ENCODE measurements at regions not wholly inside any gene's neighbourhood (a gene's known extent, or its start where the extent isn't known, plus 50 kb on each side); places are given as distances from the start of the nearest gene placed in this dataset.
"Not testable (repeated sequence)": the region's sequence is repeated elsewhere in the genome, so short reads cannot be mapped to it uniquely, and the experiment has no call there.

DNA sequence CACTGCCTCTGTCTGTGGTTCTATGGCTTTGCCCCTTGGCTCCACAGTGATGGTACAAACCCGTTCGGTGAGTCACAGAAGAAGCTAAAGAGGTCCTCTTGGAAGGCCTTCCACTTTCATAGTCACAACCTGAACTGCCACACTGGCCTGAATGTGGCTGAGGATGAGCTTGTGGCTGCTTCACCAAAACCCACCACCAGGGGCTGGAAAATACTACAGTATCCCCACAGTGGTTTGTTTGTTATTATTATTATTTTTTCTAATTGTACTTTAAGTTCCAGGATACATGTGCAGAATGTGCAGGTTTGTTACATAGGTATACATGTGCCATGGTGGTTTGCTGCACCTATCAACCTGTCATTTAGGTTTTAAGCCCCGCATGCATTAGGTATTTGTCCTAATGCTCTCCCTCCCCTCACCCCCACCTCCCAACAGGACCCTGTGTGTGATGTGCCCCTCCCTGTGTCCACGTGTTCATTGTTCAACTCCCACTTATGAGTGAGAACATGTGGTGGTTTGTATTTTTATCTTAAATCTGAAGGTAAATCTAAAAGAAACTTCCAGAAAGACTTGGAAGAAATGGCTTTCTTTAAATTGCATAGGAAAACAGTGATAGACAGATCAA lies 160.8 kb upstream of the NPSR1 start:
- DNase-seq = no peak

DNA sequence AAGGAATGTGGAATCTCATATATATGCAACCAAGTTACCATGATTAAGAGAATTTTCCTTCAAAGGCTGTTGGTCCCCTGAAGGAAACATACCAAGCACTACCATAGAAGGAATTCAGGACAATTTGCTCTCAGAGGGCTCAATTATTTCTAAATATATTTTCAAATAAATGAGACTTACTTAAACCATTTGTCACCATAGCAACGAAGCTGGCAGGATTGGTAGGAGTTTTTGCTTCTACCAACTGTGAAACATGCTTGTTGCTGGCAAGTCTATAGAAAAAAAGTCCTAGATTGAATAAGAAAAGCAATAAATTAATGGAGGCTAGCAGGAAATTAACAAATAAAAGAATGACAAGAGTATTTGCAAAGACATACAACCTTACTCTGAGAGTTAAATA lies 156.9 kb upstream of the NPSR1 start:
- no peak for DNase-seq

DNA sequence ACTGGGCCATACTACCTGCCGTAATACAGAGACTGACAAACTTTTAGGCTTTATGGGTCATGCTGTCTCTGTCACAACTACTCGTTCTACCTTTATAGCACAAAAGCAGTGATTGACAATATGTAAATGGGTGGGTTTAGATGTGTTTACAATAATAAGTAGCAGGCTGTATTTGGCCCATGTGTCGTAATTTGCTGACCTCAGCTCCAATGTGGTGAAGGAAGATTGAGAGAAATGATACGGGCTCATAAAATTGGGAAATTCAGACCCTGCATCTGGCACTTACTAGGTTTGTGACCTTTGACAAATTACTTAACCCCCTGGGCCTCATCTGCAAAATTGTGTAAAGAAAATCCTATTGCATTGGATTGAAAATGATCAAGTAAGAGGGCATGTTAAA lies 150.8 kb upstream of the NPSR1 start:
- no peak for DNase-seq

DNA sequence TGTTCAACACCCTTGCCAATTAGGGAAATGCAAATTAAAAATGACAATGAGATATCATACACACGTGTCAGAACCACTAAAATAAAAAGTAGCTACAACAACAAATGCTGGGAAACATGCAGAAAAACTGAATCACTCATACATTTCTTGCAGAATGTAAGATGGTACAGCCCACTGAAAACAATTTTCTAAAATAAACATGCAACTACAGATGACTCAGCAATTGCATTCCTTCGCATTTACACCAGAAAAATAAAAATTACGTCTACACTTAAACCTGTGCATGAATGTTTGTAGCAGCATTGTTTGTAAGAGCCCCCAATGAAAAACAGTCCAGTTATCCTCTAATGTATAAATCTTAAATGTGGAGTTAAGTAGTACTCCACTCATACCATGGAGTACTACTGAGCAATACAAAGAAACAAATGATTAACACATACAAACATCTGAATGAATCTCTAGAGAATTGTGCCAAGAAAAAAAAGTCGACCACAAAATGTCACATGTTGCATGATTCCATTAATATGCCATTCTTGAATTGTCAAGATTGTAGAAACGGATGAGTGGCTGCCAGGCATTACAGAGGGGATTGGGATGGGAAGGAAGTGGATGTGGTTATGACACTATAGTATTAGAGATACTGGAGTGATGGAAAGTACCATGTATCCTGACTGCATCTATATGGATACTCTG lies 134.6 kb upstream of the NPSR1 start:
- DNase-seq = no peak

DNA sequence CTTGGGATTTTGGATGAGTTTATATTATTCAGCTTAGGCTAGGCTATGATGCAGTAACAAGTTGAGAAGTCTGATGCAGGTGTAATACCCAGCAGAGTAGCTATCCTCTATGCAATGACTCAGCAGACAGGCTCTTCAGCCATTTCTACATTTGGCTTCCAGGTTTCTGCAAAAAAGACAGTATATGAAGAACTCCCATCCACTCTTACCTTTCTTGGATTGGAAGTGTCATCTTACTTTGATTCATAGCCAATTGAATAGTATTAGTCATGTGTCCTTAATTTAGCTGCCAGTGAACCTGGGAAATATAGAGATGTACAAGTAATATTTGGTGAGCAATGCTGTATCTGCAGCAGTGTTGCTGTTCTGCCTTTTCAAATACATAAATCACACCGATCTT lies 127.8 kb upstream of the NPSR1 start:
- no peak for DNase-seq

DNA sequence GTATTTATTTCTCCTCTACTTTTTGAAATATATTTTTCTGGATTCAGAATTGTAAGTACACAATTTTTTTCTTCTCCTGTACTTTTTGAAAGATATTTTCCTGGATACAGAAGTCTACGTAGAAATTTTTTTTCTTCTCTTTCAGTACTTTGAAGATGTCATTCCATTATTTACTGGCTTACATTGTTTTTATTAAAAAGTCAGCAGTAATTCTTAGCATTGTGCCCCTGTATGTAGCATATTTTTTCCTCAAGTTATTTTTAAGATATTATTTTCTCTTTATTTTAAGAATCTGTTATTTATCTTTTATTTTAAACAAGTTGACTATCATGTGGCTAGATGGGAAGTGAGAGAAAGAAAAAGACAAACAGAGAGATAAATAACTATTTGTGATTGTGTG lies 119.0 kb upstream of the NPSR1 start:
- DNase-seq = no peak

DNA sequence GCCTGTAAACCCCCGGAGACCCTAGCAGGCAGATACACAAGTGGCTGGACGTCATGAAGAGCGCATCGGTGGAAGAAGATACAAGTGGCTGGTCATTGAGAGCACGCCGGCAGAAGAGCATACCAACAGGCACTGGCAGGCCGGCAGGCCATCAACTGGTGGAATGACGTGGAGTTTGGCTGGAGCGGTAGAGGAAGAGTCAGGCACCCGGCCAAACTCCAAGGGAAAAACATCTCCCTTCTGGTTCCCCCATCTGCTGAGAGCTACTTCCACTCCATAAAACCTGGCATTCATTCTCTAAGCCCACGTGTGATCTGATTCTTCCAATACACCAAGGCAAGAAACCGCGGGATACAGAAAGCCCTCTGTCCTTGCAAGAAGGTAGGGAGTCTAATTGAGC lies 113.4 kb upstream of the NPSR1 start:
- DNase-seq = no peak

DNA sequence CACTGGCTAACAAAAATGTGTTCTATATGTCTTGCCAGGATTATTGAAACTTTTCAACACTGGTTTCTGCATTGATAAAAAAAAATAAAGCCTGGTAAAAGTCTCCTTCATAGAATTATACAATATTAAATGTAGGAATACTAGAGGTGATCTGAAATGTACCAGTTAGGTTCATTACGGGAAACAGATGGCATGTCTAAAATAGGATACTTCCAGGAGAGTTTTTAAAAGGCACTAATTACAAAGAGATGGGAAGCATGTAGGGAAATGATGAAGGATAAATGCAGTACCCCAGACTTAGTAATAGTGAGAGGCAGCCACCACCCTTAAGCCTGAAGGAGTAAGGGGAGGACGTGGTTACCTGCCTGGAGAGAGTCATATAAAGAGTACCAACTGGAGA lies 107.0 kb upstream of the NPSR1 start:
- no peak for DNase-seq

DNA sequence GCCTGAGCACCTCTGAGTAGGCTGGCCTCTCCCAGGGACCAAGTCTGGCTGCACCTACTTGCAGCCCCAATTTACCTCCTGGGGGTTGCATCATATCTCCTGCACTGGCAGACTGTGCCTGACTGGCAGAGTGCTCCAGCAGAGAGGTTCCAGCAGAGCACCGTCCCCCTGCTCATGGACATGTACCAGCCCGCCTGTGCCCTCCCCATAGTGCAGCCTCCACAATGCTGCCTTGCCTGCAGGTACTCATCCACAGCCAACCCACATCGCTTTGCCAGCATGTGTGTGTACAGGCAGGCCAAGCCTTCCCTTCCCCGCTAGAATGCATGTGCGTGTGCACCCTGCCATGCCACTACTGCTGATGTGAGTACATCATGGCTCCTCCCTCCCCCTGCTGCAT lies 105.5 kb upstream of the NPSR1 start:
- no peak for DNase-seq

DNA sequence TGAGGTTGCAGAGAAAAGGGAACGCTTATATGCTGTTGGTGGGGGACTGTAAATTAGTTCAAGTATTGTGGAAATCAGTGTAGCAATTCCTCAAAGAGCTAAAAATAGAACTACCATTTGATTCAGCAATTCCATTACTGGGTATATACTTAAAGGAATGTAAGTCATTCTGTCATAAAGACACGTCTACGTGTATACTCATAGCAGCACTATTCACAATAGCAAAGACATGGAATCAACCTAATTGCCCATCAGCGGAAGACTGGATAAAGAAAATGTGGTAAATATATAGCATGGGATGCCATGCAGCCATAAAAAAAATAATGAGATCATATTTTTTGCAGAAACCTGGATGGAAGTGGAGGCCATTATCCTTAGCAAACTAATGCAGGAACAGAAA lies 100.0 kb upstream of the NPSR1 start:
- no peak for DNase-seq

DNA sequence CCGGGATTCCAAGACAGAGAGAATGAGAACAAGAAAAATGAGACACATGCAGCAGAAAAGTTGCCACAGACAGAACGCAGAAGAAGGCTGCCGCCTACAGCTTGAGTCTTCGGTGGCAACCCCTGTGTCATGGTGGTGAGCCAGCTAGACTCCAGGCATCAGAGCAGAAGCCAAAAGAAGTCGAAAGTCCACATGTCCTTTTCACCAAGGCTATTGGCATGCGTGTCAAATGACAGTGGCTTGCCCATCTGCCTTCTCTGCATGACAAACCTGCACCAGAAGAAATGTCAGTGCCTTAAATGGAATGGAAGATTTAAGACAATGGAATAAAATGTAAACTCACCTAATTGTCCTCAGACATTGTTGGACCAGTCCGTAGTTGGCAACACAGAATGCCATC lies 93.9 kb upstream of the NPSR1 start:
- DNase-seq = no peak

DNA sequence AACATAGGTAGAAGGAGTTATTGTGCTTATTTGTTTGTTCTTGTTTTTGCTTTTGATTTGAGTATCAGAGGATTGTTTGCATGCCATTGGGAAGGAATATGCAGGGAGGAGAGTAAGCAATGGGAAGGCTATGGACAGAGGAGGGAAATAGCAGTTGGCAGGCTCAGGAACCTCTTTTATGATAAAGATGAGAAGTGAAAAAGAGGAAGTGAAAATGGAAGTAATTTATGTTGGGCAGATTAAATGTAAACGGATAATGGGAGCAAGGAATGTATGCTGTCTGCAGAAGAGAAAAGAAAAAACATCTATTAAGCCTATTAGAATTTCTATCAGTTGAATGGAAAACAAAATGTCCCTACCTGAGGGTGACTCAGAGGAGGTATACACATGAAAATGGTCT lies 90.1 kb upstream of the NPSR1 start:
- DNase-seq = no peak

DNA sequence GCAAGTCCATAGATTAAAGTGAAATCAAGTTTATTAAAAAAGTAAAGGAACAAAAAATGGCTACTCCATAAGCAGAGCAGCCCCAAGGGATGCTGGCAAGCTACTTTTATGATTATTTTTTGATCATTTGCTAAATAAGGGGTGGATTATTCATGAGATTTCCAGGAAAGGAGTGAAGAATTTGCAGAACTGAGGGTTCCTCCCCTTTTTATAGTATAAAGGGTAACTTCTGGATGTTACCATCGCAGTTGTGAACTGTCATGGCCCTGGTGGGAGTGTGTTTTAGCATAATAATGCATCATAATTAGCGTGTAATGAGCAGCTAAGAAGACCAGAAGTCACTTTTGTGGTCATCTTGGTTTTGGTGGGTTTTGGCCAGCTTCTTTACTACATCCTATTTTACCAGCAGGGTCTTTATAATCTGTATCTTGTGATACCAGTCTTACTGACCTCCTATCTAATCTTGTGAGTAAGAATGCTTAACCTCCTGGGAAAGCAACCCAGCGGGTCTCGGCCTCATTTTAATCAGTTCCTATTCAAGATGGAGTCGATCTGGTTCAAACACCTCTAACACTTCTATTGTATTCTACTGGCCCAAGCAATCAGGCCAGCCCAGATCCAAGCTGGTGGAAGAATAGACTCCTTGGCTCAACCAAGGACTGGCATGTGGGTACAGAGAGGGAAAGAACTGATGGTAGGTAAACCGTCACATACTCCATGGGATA lies 87.9 kb upstream of the NPSR1 start:
- no peak for DNase-seq

DNA sequence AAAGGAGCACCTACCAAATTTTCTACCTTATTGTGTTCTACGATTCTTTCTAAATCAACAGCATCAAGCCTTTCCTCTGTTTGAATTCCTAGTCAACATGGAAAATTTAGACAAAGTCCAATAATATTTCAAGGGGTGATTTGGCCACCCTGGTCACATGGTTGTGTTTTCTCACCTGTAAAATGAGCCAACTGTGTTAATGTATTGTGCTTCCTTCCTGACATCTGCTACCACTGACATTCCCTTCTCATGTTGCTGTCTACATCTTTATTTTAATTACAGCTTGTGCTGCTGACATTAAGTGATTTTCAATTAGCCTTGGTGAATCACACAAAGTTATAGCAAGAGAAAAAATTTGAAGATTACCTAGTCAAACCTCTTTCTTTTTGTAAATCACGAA lies 83.0 kb upstream of the NPSR1 start:
- DNase-seq = no peak

DNA sequence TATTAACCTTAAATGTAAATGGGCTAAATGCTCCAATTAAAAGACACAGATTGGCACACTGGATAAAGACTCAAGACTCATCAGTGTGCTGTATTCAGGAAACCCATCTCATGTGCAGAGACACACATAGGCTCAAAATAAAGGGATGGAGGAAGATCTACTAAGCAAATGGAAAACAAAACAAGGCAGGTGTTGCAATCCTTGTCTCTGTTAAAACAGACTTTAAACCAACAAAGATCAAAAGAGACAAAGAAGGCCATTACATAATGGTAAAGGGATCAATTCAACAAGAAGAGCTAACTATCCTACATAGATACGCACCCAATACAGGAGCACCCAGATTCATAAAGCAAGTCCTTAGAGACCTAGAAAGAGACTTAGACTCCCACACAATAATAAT lies 80.1 kb upstream of the NPSR1 start:
- DNase-seq = not testable (repeated sequence)

DNA sequence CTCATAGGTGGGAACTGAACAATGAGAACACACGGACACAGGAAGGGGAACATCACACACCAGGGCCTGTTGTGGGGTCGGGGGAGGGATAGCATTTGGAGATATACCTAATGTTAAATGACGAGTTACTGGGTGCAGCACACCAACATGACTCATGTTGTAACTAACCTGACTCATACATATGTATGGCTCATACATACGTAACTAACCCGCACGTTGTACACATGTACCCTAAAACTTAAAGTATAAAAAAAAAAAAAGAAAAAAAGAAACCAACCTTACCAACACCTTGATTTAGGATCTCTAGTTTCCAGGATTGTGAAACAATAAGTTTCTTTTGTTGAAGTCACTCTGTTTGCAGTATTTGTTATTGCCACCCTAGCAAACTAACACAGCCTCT lies 76.3 kb upstream of the NPSR1 start:
- DNase-seq = not testable (repeated sequence)

DNA sequence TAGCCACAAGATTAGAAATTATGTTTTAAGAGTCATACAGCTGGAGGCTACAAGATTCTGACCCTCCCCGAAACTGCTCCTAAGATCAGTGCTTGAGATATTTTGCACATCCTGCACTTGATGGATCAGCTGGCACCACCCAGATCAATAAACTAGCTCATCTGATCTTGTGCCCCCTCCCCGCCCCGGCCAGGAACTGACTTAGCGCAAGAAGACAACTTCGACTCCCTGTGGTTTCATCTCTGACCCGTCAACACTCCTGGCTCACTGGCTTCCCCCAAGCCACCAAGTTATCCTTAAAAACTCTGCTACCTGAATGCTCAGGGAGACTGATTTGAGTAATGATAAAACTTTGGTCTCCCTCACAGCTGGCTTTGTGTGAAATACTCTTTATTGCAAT lies 73.5 kb upstream of the NPSR1 start:
- no peak for DNase-seq

DNA sequence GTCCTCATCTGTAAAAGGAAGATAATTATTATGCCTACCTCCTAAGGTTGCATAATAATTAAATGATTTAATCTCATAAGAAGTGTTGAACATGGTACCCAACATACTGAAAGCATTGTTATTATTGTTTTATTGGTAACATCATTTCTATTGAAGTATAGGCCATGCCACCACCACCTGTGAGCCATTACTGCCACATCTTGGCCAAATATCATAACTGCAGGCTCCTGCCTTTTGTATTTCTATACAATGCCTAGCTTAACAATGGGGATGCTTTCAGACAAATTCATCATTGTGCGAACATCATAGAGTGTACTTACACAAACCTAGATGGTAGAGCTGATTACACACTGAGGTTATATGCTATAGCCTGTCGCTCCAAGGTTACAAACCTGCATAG lies 61.1 kb upstream of the NPSR1 start:
- no peak for DNase-seq

DNA sequence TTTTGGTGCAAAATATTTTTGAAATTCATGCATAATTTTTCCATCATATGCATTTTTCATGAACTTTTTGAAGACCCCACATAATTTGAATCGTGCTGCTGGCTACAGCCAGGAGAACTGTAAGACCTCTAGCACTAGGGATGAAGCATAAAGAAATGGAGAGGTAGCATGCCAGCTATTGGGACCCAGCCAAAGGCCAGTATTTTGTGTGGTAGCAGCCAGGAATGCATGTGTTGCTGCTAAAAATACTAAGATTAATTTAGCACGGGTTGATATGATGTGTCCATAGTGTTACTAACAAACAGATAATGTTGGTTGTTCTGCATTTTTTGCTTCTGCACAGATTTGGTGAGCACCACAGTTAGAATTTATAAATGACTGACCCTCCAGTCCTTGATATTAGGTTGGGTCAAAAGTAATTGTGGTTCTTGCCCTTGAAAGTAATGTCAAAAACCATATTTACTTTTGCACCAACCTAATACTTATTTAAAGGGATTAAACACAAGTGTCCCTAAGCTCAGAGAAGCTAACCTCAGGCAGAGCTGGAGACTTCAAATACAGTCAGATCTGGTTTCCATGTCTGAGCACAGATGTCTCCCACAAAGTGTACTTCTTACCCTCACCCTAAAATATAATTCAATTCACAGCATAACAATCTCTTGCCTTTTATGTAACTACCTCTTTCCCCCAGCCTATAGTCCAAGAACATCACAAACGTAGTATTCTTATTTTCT lies 54.1 kb upstream of the NPSR1 start:
- no peak for DNase-seq

Measured in central memory CD4-positive, alpha-beta T cell (primary cell).